HG02884 (cell line): ENCODE measurements at regions not wholly inside any gene's neighbourhood (a gene's known extent, or its start where the extent isn't known, plus 50 kb on each side); places are given as distances from the start of the nearest gene placed in this dataset.
"Not testable (repeated sequence)": the region's sequence is repeated elsewhere in the genome, so short reads cannot be mapped to it uniquely, and the experiment has no call there.

Experiments
- ATAC-seq: cut with Tn5 transposase; IDR thresholded peaks from one replicate; pipeline ENCODE4 v1.9.1; 2021; ENCODE audit warnings: mild to moderate bottlenecking, moderate library complexity; ENCODE audit not compliant: unreplicated experiment

GRCh38 chr3:140752499-140752898 lies 74.6 kb downstream of the TRIM42 start:
- no peak for ATAC-seq

GRCh38 chr3:140753865-140754754 lies 76.2 kb downstream of the TRIM42 start:
- no peak for ATAC-seq

- no peak for ATAC-seq
Measured at GRCh38 chr3:140754936-140755335, 77.1 kb downstream of the TRIM42 start.

- ATAC-seq: peak; percentile 77
Measured at GRCh38 chr3:140756240-140757016, 78.6 kb downstream of the TRIM42 start.

GRCh38 chr3:140758791-140759444 lies 81.1 kb downstream of the TRIM42 start:
- ATAC-seq: no peak

- ATAC-seq: no peak
Measured at GRCh38 chr3:140760324-140761075, 82.6 kb downstream of the TRIM42 start.

GRCh38 chr3:140761076-140761639 lies 83.3 kb downstream of the TRIM42 start:
- no peak for ATAC-seq

GRCh38 chr3:140762746-140763145 lies 84.9 kb downstream of the TRIM42 start:
- no peak for ATAC-seq

- no peak for ATAC-seq
Measured at GRCh38 chr3:140763532-140763931, 85.7 kb downstream of the TRIM42 start.

- ATAC-seq: no peak
Measured at GRCh38 chr3:140765246-140765645, 87.4 kb downstream of the TRIM42 start.

- peak; percentile 61 for ATAC-seq
Measured at GRCh38 chr3:140766465-140766864, 88.6 kb downstream of the TRIM42 start.

GRCh38 chr3:140767566-140767965 lies 89.7 kb downstream of the TRIM42 start:
- ATAC-seq: no peak

GRCh38 chr3:140768941-140769340 lies 91.1 kb downstream of the TRIM42 start:
- no peak for ATAC-seq

- ATAC-seq: no peak
Measured at GRCh38 chr3:140769951-140770350, 92.1 kb downstream of the TRIM42 start.

- no peak for ATAC-seq
Measured at GRCh38 chr3:140770977-140771667, 93.3 kb downstream of the TRIM42 start.

- ATAC-seq: no peak
Measured at GRCh38 chr3:140777631-140778233, 99.9 kb downstream of the TRIM42 start.

GRCh38 chr3:140791368-140791767 lies 113.5 kb downstream of the TRIM42 start:
- ATAC-seq: no peak

GRCh38 chr3:140794507-140794906 lies 116.6 kb downstream of the TRIM42 start:
- ATAC-seq: no peak

- ATAC-seq: not testable (repeated sequence)
Measured at GRCh38 chr3:140802898-140803297, 125.0 kb downstream of the TRIM42 start.
